IMR-90 (cell line): ENCODE measurements at regions not wholly inside any gene's neighbourhood (a gene's known extent, or its start where the extent isn't known, plus 50 kb on each side); places are given as distances from the start of the nearest gene placed in this dataset.

Experiments used
- ATAC-seq: fragments of 200-7000 bp; cut with Tn5 transposase; 2 replicates; pipeline ENCODE4 v1.9.1; 2020; ENCODE audit warnings: low read depth, mild to moderate bottlenecking, moderate library complexity
- BruUV-seq: library from RNA; stranded (reverse); fragments of 400-500 nt; replicated peaks from 2 replicates; lab custom pipeline; 2021; lab: Mats Ljungman, UMichigan
- CTCF ChIA-PET: fragments of 300-600 bp; formaldehyde crosslinking; extraction: SDS; loops from one replicate; lab custom pipeline; 2021; ENCODE audit warnings: antibody characterized with exemption; lab: Yijun Ruan, JAX
- POLR2A ChIA-PET: fragments of 300-600 bp; sonication (Branson Sonifier 250); formaldehyde crosslinking; loops from one replicate; lab custom pipeline; 2022; ENCODE audit warnings: antibody characterized with exemption; ENCODE audit not compliant: unreplicated experiment; lab: Charles Lee
- DNase-seq: peaks from one replicate; pipeline ENCODE4 v3.0.0; 2013
- H2AFZ ChIP-seq: replicated peaks from 2 replicates; pipeline ENCODE3; 2013; ENCODE audit warnings: low read length, mild to moderate bottlenecking; ENCODE audit not compliant: poor library complexity
- H2AK5ac ChIP-seq: 2 replicates; pipeline ENCODE4 v1.6.1; 2013; ENCODE audit warnings: low read depth, low read length, inconsistent platforms
- H2AK9ac ChIP-seq: replicated peaks from 2 replicates; pipeline ENCODE3; 2013; ENCODE audit warnings: mild to moderate bottlenecking, low read depth, low read length, moderate library complexity; ENCODE audit not compliant: poor library complexity
- H2BK120ac ChIP-seq: 2 replicates; pipeline ENCODE4 v1.6.1; 2013; ENCODE audit warnings: low read depth, low read length, inconsistent platforms
- H2BK15ac ChIP-seq: 3 replicates; pipeline ENCODE4 v1.6.1; 2013; ENCODE audit warnings: low read depth, low read length, inconsistent platforms
- H2BK20ac ChIP-seq: 2 replicates; pipeline ENCODE4 v1.6.1; 2013; ENCODE audit warnings: low read depth, mild to moderate bottlenecking, inconsistent platforms, low read length, moderate library complexity
- H2BK5ac ChIP-seq: 2 replicates; pipeline ENCODE4 v1.6.1; 2013; ENCODE audit warnings: mild to moderate bottlenecking, low read depth, low read length, inconsistent platforms; ENCODE audit not compliant: poor library complexity, severe bottlenecking
- H3K14ac ChIP-seq: replicated peaks from 2 replicates; pipeline ENCODE4 v1.6.1; 2013; ENCODE audit warnings: low read depth, low read length, inconsistent platforms
- H3K18ac ChIP-seq: 2 replicates; pipeline ENCODE4 v1.6.1; 2013; ENCODE audit warnings: low read depth, low read length, control low read depth
- H3K23ac ChIP-seq: 2 replicates; pipeline ENCODE4 v1.6.1; 2013; ENCODE audit warnings: low read depth, low read length, inconsistent platforms
- H3K27ac ChIP-seq: 2 replicates; pipeline ENCODE4 v1.5.1; 2013; ENCODE audit warnings: mild to moderate bottlenecking, control low read depth, low read length; ENCODE audit not compliant: insufficient read depth
- H3K27me3 ChIP-seq: 2 replicates; pipeline ENCODE4 v1.6.1; 2013; ENCODE audit warnings: low read length; ENCODE audit not compliant: control insufficient read depth, insufficient read depth
- H3K36me3 ChIP-seq: 2 replicates; pipeline ENCODE4 v1.6.1; 2013; ENCODE audit warnings: low read length, mixed read lengths; ENCODE audit not compliant: control insufficient read depth, insufficient read depth
- H3K4ac ChIP-seq: 2 replicates; pipeline ENCODE4 v1.6.1; 2013; ENCODE audit warnings: low read depth, low read length, inconsistent platforms
- H3K4me1 ChIP-seq: 2 replicates; pipeline ENCODE4 v1.6.1; 2013; ENCODE audit warnings: low read length, mixed read lengths; ENCODE audit not compliant: control insufficient read depth, insufficient read depth
- H3K4me2 ChIP-seq: 2 replicates; pipeline ENCODE4 v1.6.1; 2013; ENCODE audit warnings: low read depth, mild to moderate bottlenecking, control low read depth, low read length, moderate library complexity
- H3K4me3 ChIP-seq: 2 replicates; pipeline ENCODE4 v1.5.1; 2013; ENCODE audit warnings: low read depth, mild to moderate bottlenecking, control low read depth, low read length, moderate library complexity; ENCODE audit not compliant: insufficient read depth
- H3K56ac ChIP-seq: 2 replicates; pipeline ENCODE4 v1.6.1; 2013; ENCODE audit warnings: low read length, inconsistent platforms; ENCODE audit not compliant: insufficient read depth; ENCODE audit errors: extremely low read depth
- H3K79me1 ChIP-seq, 2 experiments: 2 replicates each; pipeline ENCODE4 v1.6.1; 2013; ENCODE audit warnings: low read length in 2 of 2, inconsistent platforms in 1 of 2, low read depth in 1 of 2
- H3K9ac ChIP-seq: 2 replicates; pipeline ENCODE4 v1.6.1; 2013; ENCODE audit warnings: low read depth, low read length, control low read depth
- H3K9me1 ChIP-seq: 2 replicates; pipeline ENCODE4 v1.6.1; 2013; ENCODE audit warnings: low read length, inconsistent platforms; ENCODE audit not compliant: insufficient read depth
- H3K9me3 ChIP-seq: 2 replicates; pipeline ENCODE4 v1.6.1; 2013; ENCODE audit warnings: low read length; ENCODE audit not compliant: control insufficient read depth, insufficient read depth
- H4K20me1 ChIP-seq: 2 replicates; pipeline ENCODE4 v1.6.1; 2013; ENCODE audit warnings: low read length, inconsistent platforms; ENCODE audit not compliant: insufficient read depth
- H4K5ac ChIP-seq: 2 replicates; pipeline ENCODE4 v1.6.1; 2013; ENCODE audit warnings: mild to moderate bottlenecking, low read depth, low read length, control low read depth
- H4K8ac ChIP-seq, 2 experiments: 2 replicates each; pipeline ENCODE4 v1.6.1; 2013; ENCODE audit warnings: low read depth in 2 of 2, low read length in 2 of 2, control low read depth in 1 of 2, inconsistent platforms in 1 of 2
- H4K91ac ChIP-seq: 2 replicates; pipeline ENCODE4 v1.6.1; 2013; ENCODE audit warnings: low read depth, low read length, inconsistent platforms; ENCODE audit not compliant: insufficient read depth
- BHLHE40 ChIP-seq: fragments of 150-350 bp; IDR thresholded peaks from 2 replicates; pipeline ENCODE4 v1.6.1; 2016; ENCODE audit warnings: mild to moderate bottlenecking, low read depth, low read length
- MAZ ChIP-seq: IDR thresholded peaks from 2 replicates; pipeline ENCODE4 v1.6.1; 2012; ENCODE audit warnings: low read depth, mild to moderate bottlenecking, low read length, improper control_type of control experiment, moderate library complexity, borderline replicate concordance
- RFX5 ChIP-seq: IDR thresholded peaks from 2 replicates; pipeline ENCODE4 v1.8.0; 2012; ENCODE audit warnings: low read depth, mild to moderate bottlenecking, low read length, moderate library complexity
- SMC3 ChIP-seq: fragments of 150-350 bp; IDR thresholded peaks from 2 replicates; pipeline ENCODE4 v1.6.1; 2016; ENCODE audit warnings: low read depth, mild to moderate bottlenecking, antibody characterized with exemption, low read length, moderate library complexity
- WGBS, 2 experiments: methylation state at CpG; one replicate each; pipeline versions ENCODE4 v1.1.5 to v1.1.7; 2013; ENCODE audit warnings: missing lambda C conversion rate in 2 of 2; ENCODE audit not compliant: insufficient read length in 1 of 2; ENCODE audit errors: extremely low coverage in 2 of 2; 5-methylcytosine and 5-hydroxymethylcytosine counted together
- dilution Hi-C: fragments of 300-500 bp; cut with HindIII; formaldehyde crosslinking; loops from one replicate; pipeline ENCODE4 v1.14.3; 2018; ENCODE audit warnings: low sequenced_read_pairs; ENCODE audit not compliant: unreplicated experiment
- in situ Hi-C: fragments of 300-500 bp; cut with MboI; formaldehyde crosslinking; loops from 3 replicates; pipeline ENCODE4 v1.14.3; 2019; ENCODE audit warnings: low sequenced_read_pairs, inconsistent platforms, mixed read lengths
- intact Hi-C: fragments of 100-400 bp; cut with micrococcal nuclease; formaldehyde crosslinking; loops from 2 replicates; pipeline ENCODE4 v1.10.0; 2022

GRCh38 chr6:145485288-145485687 is 250.0 kb downstream of the EPM2A start:
- intact Hi-C loops, result no loop called here
- no CpG with 5 or more reads among the region's 2 CpGs for WGBS, 2 experiments
- H3K56ac ChIP-seq, result no peak overlapping the region
- H4K5ac ChIP-seq, result no peak overlapping the region
- ATAC-seq (no peak), DNase-seq (no peak)
- H3K36me3 ChIP-seq, result no peaks in the 10 kb centered on the region
- no peak overlapping the region for H2BK120ac ChIP-seq
- H3K9me1 ChIP-seq, result no peaks in the 10 kb centered on the region
- H3K27ac ChIP-seq, result no peak overlapping the region
- H2AFZ ChIP-seq, result no peak overlapping the region
- H2BK20ac ChIP-seq, result no peak overlapping the region
- H3K4me2 ChIP-seq, result no peak overlapping the region
- H2AK5ac ChIP-seq, result no peak overlapping the region
- H3K18ac ChIP-seq, result no peak overlapping the region
- H2BK15ac ChIP-seq, result no peak overlapping the region
- no peak overlapping the region for H2AK9ac ChIP-seq
- in situ Hi-C loops, result no loop called here
- H3K14ac ChIP-seq, result no peak overlapping the region
- BruUV-seq, result no TSS peak
- no peaks in the 10 kb centered on the region for H3K9me3 ChIP-seq
- H4K8ac ChIP-seq, result no peak overlapping the region
- no peak overlapping the region for H3K4me3 ChIP-seq
- dilution Hi-C loops, result no loop called here
- ChIA-PET POLR2A (no interaction called here), CTCF (no interaction called here)
- no peak overlapping the region for H2BK5ac ChIP-seq
- no peak overlapping the region for H4K91ac ChIP-seq
- H3K79me1 ChIP-seq, result no peaks in the 10 kb centered on the region
- no peak overlapping the region for H3K4ac ChIP-seq
- no peak overlapping the region for H3K9ac ChIP-seq
- no peak overlapping the region for H3K23ac ChIP-seq
- no peaks in the 10 kb centered on the region; the same call in 1 of the 2 replicates for H3K27me3 ChIP-seq
- no peaks in the 10 kb centered on the region for H4K20me1 ChIP-seq
- no peaks in the 10 kb centered on the region for H3K4me1 ChIP-seq
- TF ChIP-seq MAZ, result no peak
- TF ChIP-seq BHLHE40, result no peak
- TF ChIP-seq SMC3, result no peak
- TF ChIP-seq RFX5, result no peak
